ENCODE measurements at regions not wholly inside any gene's neighbourhood (a gene's known extent, or its start where the extent isn't known, plus 50 kb on each side); places are given as distances from the start of the nearest gene placed in this dataset.
"Not testable (repeated sequence)": the region's sequence is repeated elsewhere in the genome, so short reads cannot be mapped to it uniquely, and the experiment has no call there.

GRCh38 chr14:37711831-37712475, 116.5 kb downstream of the TTC6 start:
- DNase-seq (ENCODE audit: low read depth in 4 of 4, low spot score in 3 of 4), result no peak

- not testable (repeated sequence) for DNase-seq (ENCODE audit: low read depth in 4 of 4, low spot score in 3 of 4)
Measured at GRCh38 chr14:37712476-37712860, 117.0 kb downstream of the TTC6 start.

- no peak for DNase-seq (ENCODE audit: low read depth in 4 of 4, low spot score in 3 of 4)
Measured at GRCh38 chr14:37712976-37713431, 117.6 kb downstream of the TTC6 start.

- no peak for DNase-seq (ENCODE audit: low read depth in 4 of 4, low spot score in 3 of 4)
Measured at GRCh38 chr14:37720131-37720530, 124.7 kb downstream of the TTC6 start.

GRCh38 chr14:37721976-37722659, 126.7 kb downstream of the TTC6 start:
- no peak for DNase-seq (ENCODE audit: low read depth in 4 of 4, low spot score in 3 of 4)

GRCh38 chr14:37723515-37723914, 128.1 kb downstream of the TTC6 start:
- no peak for DNase-seq (ENCODE audit: low read depth in 4 of 4, low spot score in 3 of 4)

- no peak for DNase-seq (ENCODE audit: low read depth in 4 of 4, low spot score in 3 of 4)
Measured at GRCh38 chr14:37726708-37727107, 131.3 kb downstream of the TTC6 start.

GRCh38 chr14:37729218-37729617, 133.8 kb downstream of the TTC6 start:
- no peak for DNase-seq (ENCODE audit: low read depth in 4 of 4, low spot score in 3 of 4)

- no peak for DNase-seq (ENCODE audit: low read depth in 4 of 4, low spot score in 3 of 4)
Measured at GRCh38 chr14:37731094-37731493, 135.7 kb downstream of the TTC6 start.

GRCh38 chr14:37745657-37746056, 150.2 kb downstream of the TTC6 start:
- DNase-seq (ENCODE audit: low read depth in 4 of 4, low spot score in 3 of 4), result no peak

- DNase-seq (ENCODE audit: low read depth in 4 of 4, low spot score in 3 of 4), result no peak
Measured at GRCh38 chr14:37746140-37746832, 150.9 kb downstream of the TTC6 start.

- no peak for DNase-seq (ENCODE audit: low read depth in 4 of 4, low spot score in 3 of 4)
Measured at GRCh38 chr14:37753459-37753858, 158.0 kb downstream of the TTC6 start.

GRCh38 chr14:37760275-37760674, 164.8 kb downstream of the TTC6 start:
- DNase-seq (ENCODE audit: low read depth in 4 of 4, low spot score in 3 of 4), result not testable (repeated sequence)

- no peak for DNase-seq (ENCODE audit: low read depth in 4 of 4, low spot score in 3 of 4)
Measured at GRCh38 chr14:37763266-37763665, 167.8 kb downstream of the TTC6 start.

GRCh38 chr14:37772283-37772682, 176.9 kb downstream of the TTC6 start:
- DNase-seq (ENCODE audit: low read depth in 4 of 4, low spot score in 3 of 4), result not testable (repeated sequence)

GRCh38 chr14:37776791-37777499, 181.5 kb downstream of the TTC6 start:
- DNase-seq (ENCODE audit: low read depth in 4 of 4, low spot score in 3 of 4), result no peak

- no peak for DNase-seq (ENCODE audit: low read depth in 4 of 4, low spot score in 3 of 4)
Measured at GRCh38 chr14:37778135-37778943, 182.9 kb downstream of the TTC6 start.

GRCh38 chr14:37779480-37779879, 184.1 kb downstream of the TTC6 start:
- no peak for DNase-seq (ENCODE audit: low read depth in 4 of 4, low spot score in 3 of 4)

- not testable (repeated sequence) for DNase-seq (ENCODE audit: low read depth in 4 of 4, low spot score in 3 of 4)
Measured at GRCh38 chr14:37780731-37781130, 185.3 kb downstream of the TTC6 start.

- DNase-seq (ENCODE audit: low read depth in 4 of 4, low spot score in 3 of 4), result not testable (repeated sequence)
Measured at GRCh38 chr14:37784203-37784826, 188.9 kb downstream of the TTC6 start.
